ENCODE measurements at regions not wholly inside any gene's neighbourhood (a gene's known extent, or its start where the extent isn't known, plus 50 kb on each side); places are given as distances from the start of the nearest gene placed in this dataset.

DNA sequence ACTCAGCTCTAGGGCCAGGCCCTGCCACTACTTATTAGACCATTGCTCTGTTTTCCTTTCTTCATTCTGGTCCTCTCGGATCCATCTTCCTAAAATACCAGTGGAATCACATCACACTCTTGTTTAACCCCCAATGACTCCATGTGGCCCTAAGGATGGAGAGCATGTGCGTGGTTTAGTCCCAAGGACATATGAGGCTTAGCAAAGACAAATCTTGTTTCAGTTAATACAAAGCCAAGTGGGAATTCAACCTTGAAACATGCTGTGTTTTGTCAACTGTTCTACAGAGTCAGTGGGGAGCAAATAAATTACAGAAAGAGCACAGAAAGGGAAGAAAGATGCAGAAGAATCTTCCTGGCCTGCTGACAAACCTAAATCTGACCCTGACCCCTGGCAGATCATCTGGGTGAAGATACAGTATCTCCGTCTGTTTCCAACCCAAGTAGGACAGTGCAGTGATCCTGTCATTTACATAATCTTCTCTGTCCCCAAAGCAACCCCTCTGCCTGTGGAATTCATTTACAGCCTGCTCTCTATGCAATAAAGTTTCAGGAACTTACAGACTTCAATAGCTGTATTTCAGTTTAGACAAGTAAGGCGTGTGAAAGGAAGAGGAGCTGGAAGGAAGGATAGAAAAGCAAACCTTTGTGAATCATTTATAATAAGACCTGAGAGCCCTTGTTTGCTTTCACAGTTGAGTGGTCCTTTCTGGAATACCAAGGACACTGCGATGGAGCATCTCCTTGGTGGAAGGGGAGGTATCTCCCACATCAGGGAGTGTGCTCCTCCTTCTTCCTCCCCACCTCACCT lies 144.0 kb downstream of the THBS2 start:
- TF ChIP-seq, protein P1, sequence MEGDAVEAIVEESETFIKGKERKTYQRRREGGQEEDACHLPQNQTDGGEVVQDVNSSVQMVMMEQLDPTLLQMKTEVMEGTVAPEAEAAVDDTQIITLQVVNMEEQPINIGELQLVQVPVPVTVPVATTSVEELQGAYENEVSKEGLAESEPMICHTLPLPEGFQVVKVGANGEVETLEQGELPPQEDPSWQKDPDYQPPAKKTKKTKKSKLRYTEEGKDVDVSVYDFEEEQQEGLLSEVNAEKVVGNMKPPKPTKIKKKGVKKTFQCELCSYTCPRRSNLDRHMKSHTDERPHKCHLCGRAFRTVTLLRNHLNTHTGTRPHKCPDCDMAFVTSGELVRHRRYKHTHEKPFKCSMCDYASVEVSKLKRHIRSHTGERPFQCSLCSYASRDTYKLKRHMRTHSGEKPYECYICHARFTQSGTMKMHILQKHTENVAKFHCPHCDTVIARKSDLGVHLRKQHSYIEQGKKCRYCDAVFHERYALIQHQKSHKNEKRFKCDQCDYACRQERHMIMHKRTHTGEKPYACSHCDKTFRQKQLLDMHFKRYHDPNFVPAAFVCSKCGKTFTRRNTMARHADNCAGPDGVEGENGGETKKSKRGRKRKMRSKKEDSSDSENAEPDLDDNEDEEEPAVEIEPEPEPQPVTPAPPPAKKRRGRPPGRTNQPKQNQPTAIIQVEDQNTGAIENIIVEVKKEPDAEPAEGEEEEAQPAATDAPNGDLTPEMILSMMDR (IDR thresholded peaks at IDR 0.05): no peak
- TF ChIP-seq EZH2phosphoT487 (IDR thresholded peaks at IDR 0.05): no peak
